Stomach (tissue), 4 donors: ENCODE measurements at regions not wholly inside any gene's neighbourhood (a gene's known extent, or its start where the extent isn't known, plus 50 kb on each side); places are given as distances from the start of the nearest gene placed in this dataset.

Experiments used
- CTCF ChIP-seq, 7 experiments: fragments of 450-650 bp in 4 of 7; fragments of 200-600 bp in 3 of 7; sonication (generic) in 3 of 7; IDR thresholded peaks; one replicate each; pipeline ENCODE4 v1.5.1; 2016 to 2019; ENCODE audit warnings: antibody characterized with exemption in 7 of 7, control low read depth in 2 of 7, mild to moderate bottlenecking in 1 of 7
- EP300 ChIP-seq: sonication (generic); formaldehyde crosslinking; IDR thresholded peaks from one replicate; pipeline ENCODE4 v1.6.1; 2017; ENCODE audit warnings: antibody characterized with exemption
- POLR2A ChIP-seq, 4 donors: fragments of 450-650 bp; IDR thresholded peaks; one replicate each; pipeline ENCODE4 v1.6.1; 2016; ENCODE audit warnings: antibody characterized with exemption in 4 of 4, control low read depth in 2 of 4, mild to moderate bottlenecking in 1 of 4, moderate library complexity in 1 of 4
- POLR2AphosphoS5 ChIP-seq, 3 donors: sonication (generic); formaldehyde crosslinking; IDR thresholded peaks; one replicate each; pipeline ENCODE4 v1.6.1; 2016; ENCODE audit warnings: antibody characterized with exemption in 3 of 3

- TF ChIP-seq CTCF (IDR thresholded peaks at IDR 0.05) (no peak), POLR2A (IDR thresholded peaks at IDR 0.05) (no peak), EP300 (no peak), POLR2AphosphoS5 (IDR thresholded peaks at IDR 0.05) (no peak)
Observed at GRCh38 chr7:20510573-20510900, 104.9 kb upstream of the ABCB5 start.
